Mesendoderm (in vitro differentiated cells): ENCODE measurements at regions not wholly inside any gene's neighbourhood (a gene's known extent, or its start where the extent isn't known, plus 50 kb on each side); places are given as distances from the start of the nearest gene placed in this dataset.
A peak's percentile ranks its signal among the peaks of the same experiment; 100 is the strongest.

Experiments used
- DNase-seq: peaks from one replicate; pipeline ENCODE4 v3.0.0; 2013
- H2AK5ac ChIP-seq: 2 replicates; pipeline ENCODE4 v1.6.1; 2013; ENCODE audit warnings: low read length, inconsistent platforms
- H2BK120ac ChIP-seq: 2 replicates; pipeline ENCODE4 v1.6.1; 2013; ENCODE audit warnings: low read depth, mild to moderate bottlenecking, low read length, moderate library complexity, mixed read lengths
- H2BK15ac ChIP-seq: replicated peaks from 2 replicates; pipeline ENCODE4 v1.6.1; 2013; ENCODE audit warnings: low read depth, mild to moderate bottlenecking, moderate library complexity
- H2BK5ac ChIP-seq: 2 replicates; pipeline ENCODE4 v1.6.1; 2013; ENCODE audit warnings: low read length, inconsistent platforms
- H3K18ac ChIP-seq: 2 replicates; pipeline ENCODE4 v1.6.1; 2013; ENCODE audit warnings: mild to moderate bottlenecking, low read length, mixed read lengths
- H3K23ac ChIP-seq: one replicate; pipeline ENCODE4 v1.6.1; 2013; ENCODE audit warnings: low read length
- H3K27ac ChIP-seq: 2 replicates; pipeline ENCODE4 v1.5.1; 2013; ENCODE audit warnings: low read depth, mild to moderate bottlenecking, inconsistent platforms, low read length, moderate library complexity
- H3K27me3 ChIP-seq: 2 replicates; pipeline ENCODE4 v1.6.1; 2013; ENCODE audit warnings: low read length, control low read depth, mild to moderate bottlenecking, inconsistent platforms; ENCODE audit not compliant: insufficient read depth, poor library complexity
- H3K36me3 ChIP-seq: 2 replicates; pipeline ENCODE4 v1.6.1; 2013; ENCODE audit warnings: low read length, inconsistent platforms; ENCODE audit not compliant: control insufficient read depth, insufficient read depth
- H3K4ac ChIP-seq: one replicate; pipeline ENCODE4 v1.6.1; 2013; ENCODE audit warnings: low read depth, mild to moderate bottlenecking, low read length, moderate library complexity
- H3K4me1 ChIP-seq: 2 replicates; pipeline ENCODE4 v1.6.1; 2013; ENCODE audit warnings: low read depth, low read length, inconsistent platforms; ENCODE audit not compliant: control insufficient read depth
- H3K4me2 ChIP-seq: 2 replicates; pipeline ENCODE4 v1.6.1; 2013; ENCODE audit warnings: low read length
- H3K4me3 ChIP-seq: 2 replicates; pipeline ENCODE4 v1.5.1; 2013; ENCODE audit warnings: mild to moderate bottlenecking, low read length
- H3K56ac ChIP-seq: one replicate; pipeline ENCODE4 v1.6.1; 2013; ENCODE audit warnings: low read length
- H3K79me1 ChIP-seq: 2 replicates; pipeline ENCODE4 v1.6.1; 2013; ENCODE audit warnings: low read length, inconsistent platforms
- H3K79me2 ChIP-seq: 2 replicates; pipeline ENCODE4 v1.6.1; 2013; ENCODE audit warnings: mild to moderate bottlenecking, low read length; ENCODE audit not compliant: control insufficient read depth, insufficient read depth
- H3K9ac ChIP-seq: 2 replicates; pipeline ENCODE4 v1.6.1; 2013; ENCODE audit warnings: low read length, inconsistent platforms
- H4K5ac ChIP-seq: one replicate; pipeline ENCODE4 v1.6.1; 2013; ENCODE audit warnings: low read length
- H4K8ac ChIP-seq: one replicate; pipeline ENCODE4 v1.6.1; 2013; ENCODE audit warnings: low read depth, mild to moderate bottlenecking, control low read depth, low read length, moderate library complexity
- WGBS: extraction: QIAGEN DNeasy Blood & Tissue Kit; methylation state at CpG from one replicate; pipeline ENCODE4 v1.1.7; 2013; ENCODE audit warnings: low lambda C conversion rate, missing lambda C conversion rate; ENCODE audit not compliant: insufficient coverage; ENCODE audit errors: extremely low coverage; 5-methylcytosine and 5-hydroxymethylcytosine counted together

DNA sequence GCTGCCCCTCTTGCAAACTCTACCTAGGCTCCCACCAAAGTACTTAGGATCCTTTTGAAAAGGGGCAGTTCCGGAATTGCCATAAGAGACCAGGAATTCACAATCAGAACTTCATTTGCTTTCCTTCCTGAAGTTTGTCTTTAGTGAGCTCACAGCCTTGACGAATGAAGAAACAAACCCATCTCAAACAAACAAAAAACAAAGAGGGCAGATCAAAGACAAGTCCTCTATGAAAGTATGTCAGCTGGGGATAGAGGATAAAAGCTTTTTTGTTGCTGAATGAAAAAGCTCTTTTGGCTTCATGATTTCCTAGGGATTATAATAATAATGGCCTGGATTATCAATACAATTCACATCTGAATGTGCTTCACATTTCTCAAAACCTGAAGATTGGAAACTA lies 357.9 kb upstream of the DUSP10 start:
- H3K27ac ChIP-seq: no peak overlapping the region
- no peaks in the 10 kb centered on the region for H3K27me3 ChIP-seq
- H3K18ac ChIP-seq: no peak overlapping the region
- H3K4me3 ChIP-seq: no peak overlapping the region
- no peak overlapping the region for H2BK120ac ChIP-seq
- no peak overlapping the region for H3K4ac ChIP-seq
- DNase-seq: no peak
- H3K4me2 ChIP-seq: no peak overlapping the region
- no peak overlapping the region for H4K8ac ChIP-seq
- H3K23ac ChIP-seq: no peak overlapping the region
- no CpG with 5 or more reads among the region's 2 CpGs for WGBS
- H3K9ac ChIP-seq: no peak overlapping the region
- no peaks in the 10 kb centered on the region for H3K36me3 ChIP-seq
- no peak overlapping the region for H2BK5ac ChIP-seq
- no peak overlapping the region for H3K56ac ChIP-seq
- no peaks in the 10 kb centered on the region for H3K79me2 ChIP-seq
- H3K4me1 ChIP-seq: peaks cover 2% of the 10 kb centered on the region
- H4K5ac ChIP-seq: no peak overlapping the region
- no peaks in the 10 kb centered on the region for H3K79me1 ChIP-seq
- H2BK15ac ChIP-seq: peak overlapping the region; percentile 47
- no peak overlapping the region for H2AK5ac ChIP-seq

GRCh38 chr1:222098404-222098803 lies 356.5 kb upstream of the DUSP10 start:
- H2BK15ac ChIP-seq: no peak overlapping the region
- H3K27ac ChIP-seq: no peak overlapping the region
- H2BK5ac ChIP-seq: no peak overlapping the region
- H2AK5ac ChIP-seq: no peak overlapping the region
- DNase-seq: no peak
- H4K5ac ChIP-seq: no peak overlapping the region
- no peaks in the 10 kb centered on the region for H3K79me2 ChIP-seq
- H2BK120ac ChIP-seq: no peak overlapping the region
- no peak overlapping the region for H3K56ac ChIP-seq
- no peak overlapping the region for H3K18ac ChIP-seq
- H3K4ac ChIP-seq: no peak overlapping the region
- H3K79me1 ChIP-seq: no peaks in the 10 kb centered on the region
- no peaks in the 10 kb centered on the region for H3K27me3 ChIP-seq
- no peak overlapping the region for H3K4me2 ChIP-seq
- H3K4me1 ChIP-seq: peaks cover 2% of the 10 kb centered on the region
- H3K23ac ChIP-seq: no peak overlapping the region
- no peak overlapping the region for H4K8ac ChIP-seq
- WGBS: no CpG with 5 or more reads among the region's 2 CpGs
- H3K4me3 ChIP-seq: no peak overlapping the region
- no peak overlapping the region for H3K9ac ChIP-seq
- H3K36me3 ChIP-seq: no peaks in the 10 kb centered on the region

DNA sequence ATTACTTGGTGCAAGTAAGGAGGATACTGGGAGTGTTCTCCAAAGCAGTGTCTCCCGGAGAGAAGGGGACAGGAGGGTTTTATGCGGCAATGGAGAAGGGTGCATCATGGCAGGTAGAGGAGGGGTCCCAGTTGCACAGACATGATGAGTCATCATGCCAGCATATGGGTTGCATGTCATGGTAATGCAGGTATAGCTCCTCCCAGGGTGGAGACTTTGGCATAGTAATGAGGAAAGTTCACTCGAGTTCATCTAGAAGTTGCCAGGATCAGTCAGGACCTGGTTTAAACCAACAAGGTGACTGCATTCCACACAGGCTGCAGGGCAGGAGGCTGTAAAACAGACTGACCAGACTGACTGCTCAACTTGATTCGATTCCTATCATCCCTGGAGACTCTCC lies 355.7 kb upstream of the DUSP10 start:
- H3K36me3 ChIP-seq: no peaks in the 10 kb centered on the region
- peaks cover 2% of the 10 kb centered on the region for H3K4me1 ChIP-seq
- no peak overlapping the region for H2BK15ac ChIP-seq
- H3K23ac ChIP-seq: no peak overlapping the region
- H3K4me3 ChIP-seq: no peak overlapping the region
- no peaks in the 10 kb centered on the region for H3K79me2 ChIP-seq
- H3K4me2 ChIP-seq: no peak overlapping the region
- DNase-seq: peak; percentile 49
- no peak overlapping the region for H3K27ac ChIP-seq
- WGBS: no CpG with 5 or more reads among the region's 4 CpGs
- H2BK120ac ChIP-seq: no peak overlapping the region
- H3K27me3 ChIP-seq: no peaks in the 10 kb centered on the region
- no peak overlapping the region for H2AK5ac ChIP-seq
- no peaks in the 10 kb centered on the region for H3K79me1 ChIP-seq
- H3K9ac ChIP-seq: no peak overlapping the region
- no peak overlapping the region for H2BK5ac ChIP-seq
- no peak overlapping the region for H3K56ac ChIP-seq
- no peak overlapping the region for H3K4ac ChIP-seq
- no peak overlapping the region for H4K5ac ChIP-seq
- H4K8ac ChIP-seq: no peak overlapping the region
- no peak overlapping the region for H3K18ac ChIP-seq

- Histone ChIP-seq H4K5ac (no peak overlapping the region), H3K4me1 (peaks cover 2% of the 10 kb centered on the region), H3K9ac (no peak overlapping the region), H2BK15ac (no peak overlapping the region), H3K27me3 (no peaks in the 10 kb centered on the region), H3K4me2 (no peak overlapping the region), H4K8ac (no peak overlapping the region), H3K23ac (no peak overlapping the region), H3K4ac (no peak overlapping the region), H3K56ac (no peak overlapping the region), H3K79me2 (no peaks in the 10 kb centered on the region), H2AK5ac (no peak overlapping the region), H2BK120ac (no peak overlapping the region), H3K36me3 (no peaks in the 10 kb centered on the region), H3K18ac (no peak overlapping the region), H3K27ac (no peak overlapping the region), H3K4me3 (no peak overlapping the region), H3K79me1 (no peaks in the 10 kb centered on the region), H2BK5ac (no peak overlapping the region)
- no peak for DNase-seq
- no CpG with 5 or more reads among the region's 4 CpGs for WGBS
These were observed 355.0 kb upstream of the DUSP10 start for GRCh38 chr1:222096883-222097282.

DNA sequence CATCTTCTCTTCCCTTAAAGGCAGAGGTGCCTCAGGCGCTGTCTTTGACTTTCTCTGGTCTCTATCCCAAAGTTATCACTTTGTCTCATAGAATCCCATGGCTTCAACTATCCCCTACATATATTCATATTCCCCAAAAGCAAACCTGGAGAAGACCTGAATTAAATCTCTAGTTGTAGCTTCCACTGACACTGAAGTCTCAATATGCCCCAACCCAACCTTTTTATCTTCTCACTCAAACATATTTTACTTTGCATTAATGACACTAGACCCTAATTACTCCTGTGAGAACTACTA lies 354.5 kb upstream of the DUSP10 start:
- H2AK5ac ChIP-seq: no peak overlapping the region
- no peak overlapping the region for H4K5ac ChIP-seq
- no peak overlapping the region for H2BK5ac ChIP-seq
- no peak overlapping the region for H2BK15ac ChIP-seq
- no CpG with 5 or more reads among the region's 1 CpG for WGBS
- no peak for DNase-seq
- no peaks in the 10 kb centered on the region for H3K27me3 ChIP-seq
- H3K4ac ChIP-seq: no peak overlapping the region
- H3K18ac ChIP-seq: no peak overlapping the region
- no peaks in the 10 kb centered on the region for H3K36me3 ChIP-seq
- H3K79me1 ChIP-seq: no peaks in the 10 kb centered on the region
- no peak overlapping the region for H3K56ac ChIP-seq
- no peak overlapping the region for H3K27ac ChIP-seq
- H3K4me1 ChIP-seq: peaks cover 2% of the 10 kb centered on the region
- H3K4me3 ChIP-seq: no peak overlapping the region
- H3K4me2 ChIP-seq: no peak overlapping the region
- H3K79me2 ChIP-seq: no peaks in the 10 kb centered on the region
- no peak overlapping the region for H3K9ac ChIP-seq
- H3K23ac ChIP-seq: no peak overlapping the region
- no peak overlapping the region for H2BK120ac ChIP-seq
- no peak overlapping the region for H4K8ac ChIP-seq

- no peaks in the 10 kb centered on the region for H3K79me1 ChIP-seq
- no peak overlapping the region for H3K23ac ChIP-seq
- no peak overlapping the region for H3K27ac ChIP-seq
- H3K9ac ChIP-seq: no peak overlapping the region
- H2BK15ac ChIP-seq: no peak overlapping the region
- H3K27me3 ChIP-seq: no peaks in the 10 kb centered on the region
- H3K36me3 ChIP-seq: no peaks in the 10 kb centered on the region
- no peaks in the 10 kb centered on the region for H3K79me2 ChIP-seq
- no peak overlapping the region for H3K4me2 ChIP-seq
- no peak overlapping the region for H3K18ac ChIP-seq
- no peak overlapping the region for H2AK5ac ChIP-seq
- H2BK5ac ChIP-seq: no peak overlapping the region
- peak; percentile 76 for DNase-seq
- WGBS: no CpG with 5 or more reads among the region's 11 CpGs
- peaks cover 1% of the 10 kb centered on the region for H3K4me1 ChIP-seq
- no peak overlapping the region for H3K56ac ChIP-seq
- H4K5ac ChIP-seq: no peak overlapping the region
- H3K4ac ChIP-seq: no peak overlapping the region
- no peak overlapping the region for H3K4me3 ChIP-seq
- no peak overlapping the region for H4K8ac ChIP-seq
- no peak overlapping the region for H2BK120ac ChIP-seq
These were observed 354.0 kb upstream of the DUSP10 start for GRCh38 chr1:222095606-222096475.
